Ecto neural progenitor cell (in vitro differentiated cells): ENCODE measurements at regions not wholly inside any gene's neighbourhood (a gene's known extent, or its start where the extent isn't known, plus 50 kb on each side); places are given as distances from the start of the nearest gene placed in this dataset.

Experiments
- DNase-seq: peaks from one replicate; pipeline ENCODE4 v3.0.0-alpha.2; 2018; ENCODE audit warnings: low spot score

DNA sequence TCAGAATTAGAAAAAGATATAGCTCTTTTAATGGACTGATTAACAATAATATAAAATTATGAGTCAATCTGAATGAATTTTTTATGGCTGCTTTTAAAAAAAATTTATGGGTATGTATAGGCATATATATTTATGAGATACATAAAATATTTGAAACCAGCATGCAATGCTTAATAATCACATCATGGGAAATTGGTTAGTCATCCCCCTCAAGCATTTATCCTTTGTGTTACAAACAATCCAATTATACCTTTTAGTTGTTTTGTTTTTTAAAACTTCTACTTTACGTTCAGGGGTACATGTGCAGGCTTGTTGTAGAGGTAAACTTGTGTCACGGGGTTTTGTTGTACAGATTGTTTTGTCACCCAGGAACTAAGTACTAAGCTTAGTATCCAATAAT, 63.4 kb upstream of the HMGCLL1 start:
- no peak for DNase-seq

DNA sequence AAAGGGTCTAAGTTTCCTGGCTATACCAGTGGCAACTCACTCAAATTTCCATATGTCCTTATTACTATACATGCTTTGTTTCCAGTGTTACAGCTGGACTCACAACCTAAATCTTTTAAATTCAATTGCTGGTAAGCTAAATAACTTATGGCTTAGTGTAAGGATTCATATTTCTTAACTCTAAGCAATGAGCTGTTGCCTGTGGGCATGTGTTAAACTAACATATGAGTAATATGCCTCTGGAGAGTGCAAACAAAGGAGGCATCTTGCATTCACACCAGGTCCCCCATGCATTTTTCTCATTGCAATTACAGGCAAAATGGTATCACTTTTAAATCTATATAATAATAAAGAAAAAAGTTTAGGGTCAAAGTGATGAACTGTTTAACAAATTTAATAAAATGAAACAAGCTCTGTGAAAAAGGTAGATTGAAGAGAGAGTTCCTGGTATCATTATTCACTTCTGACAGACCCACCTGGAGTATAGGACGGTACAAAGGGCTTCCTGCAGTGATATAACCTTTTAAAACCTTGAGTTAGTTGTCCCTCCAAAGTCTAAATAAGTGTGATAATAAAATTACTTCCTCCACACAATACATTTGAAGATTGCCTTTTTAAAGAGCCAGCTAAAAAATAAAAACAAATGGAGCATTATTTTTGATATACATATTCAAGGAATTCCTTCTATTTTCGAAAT, 57.6 kb upstream of the HMGCLL1 start:
- DNase-seq, result no peak

DNA sequence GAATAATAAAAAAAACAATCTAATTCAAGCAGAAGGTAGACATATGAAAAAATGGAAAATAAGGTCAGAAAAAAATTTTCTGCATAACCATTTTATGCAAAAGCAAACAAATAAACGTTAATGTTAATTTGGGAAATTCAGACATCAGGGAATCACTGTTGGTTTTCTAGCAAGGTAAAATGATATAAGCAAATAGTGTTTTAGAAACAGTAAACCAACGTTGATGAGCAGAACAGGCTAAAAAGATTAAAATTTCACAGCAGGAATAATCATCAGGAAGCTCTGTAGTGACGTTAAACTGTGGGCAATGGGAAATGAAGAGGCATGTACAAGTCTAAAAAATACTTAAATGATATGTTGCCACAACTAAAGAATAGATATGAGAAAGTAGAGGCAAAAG, 54.5 kb upstream of the HMGCLL1 start:
- no peak for DNase-seq

DNA sequence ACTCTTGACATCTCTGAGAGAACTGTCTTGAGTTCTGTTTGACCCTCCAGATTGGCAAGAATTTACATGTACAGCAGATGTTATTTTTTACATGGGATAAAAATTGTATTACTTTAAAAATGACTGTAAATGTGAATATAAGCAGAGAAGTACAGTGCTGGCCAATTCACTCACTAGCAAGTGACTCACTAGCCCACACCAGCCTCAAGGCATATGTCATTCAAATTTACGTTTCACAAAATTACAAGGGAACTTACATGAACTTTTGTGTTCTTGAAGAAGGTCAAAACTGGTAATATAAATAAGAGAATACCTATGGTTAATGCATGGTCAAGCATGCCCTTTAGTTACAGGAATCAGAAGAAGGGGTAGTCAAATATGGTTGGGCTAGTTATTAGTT, 54.0 kb upstream of the HMGCLL1 start:
- DNase-seq, result no peak
